BE2C (cell line): ENCODE measurements at regions not wholly inside any gene's neighbourhood (a gene's known extent, or its start where the extent isn't known, plus 50 kb on each side); places are given as distances from the start of the nearest gene placed in this dataset.

Source experiments
- DNase-seq: peaks from one replicate; pipeline ENCODE4 v3.0.0-alpha.2; 2020
- H3K27me3 ChIP-seq: fragments of 250-450 bp; sonication (Bioruptor Pico); 2 replicates; pipeline ENCODE4 v1.5.1; 2020; ENCODE audit warnings: mild to moderate bottlenecking
- H3K36me3 ChIP-seq: fragments of 250-450 bp; sonication (Bioruptor Pico); 2 replicates; pipeline ENCODE4 v1.5.1; 2020; ENCODE audit warnings: mild to moderate bottlenecking
- H3K4me1 ChIP-seq: fragments of 250-450 bp; sonication (Bioruptor Pico); 2 replicates; pipeline ENCODE4 v1.5.1; 2020
- H3K4me3 ChIP-seq: 2 replicates; pipeline ENCODE4 v1.5.1; 2011; ENCODE audit warnings: low read depth, low read length
- H3K9me3 ChIP-seq: fragments of 250-450 bp; sonication (Bioruptor Pico); 2 replicates; pipeline ENCODE4 v1.5.1; 2020
- CTCF ChIP-seq: IDR thresholded peaks from 2 replicates; pipeline ENCODE4 v1.5.1; 2012; ENCODE audit warnings: mild to moderate bottlenecking, low read depth, low read length

- H3K9me3 ChIP-seq = no peaks in the 10 kb centered on the region
- no peak for TF ChIP-seq CTCF
- no peak for DNase-seq
- no peaks in the 10 kb centered on the region for H3K27me3 ChIP-seq
- H3K4me1 ChIP-seq = no peaks in the 10 kb centered on the region
- no peaks in the 10 kb centered on the region for H3K36me3 ChIP-seq
- H3K4me3 ChIP-seq = no peak overlapping the region
These were observed 72.2 kb upstream of the MEIS1 start for GRCh38 chr2:66362701-66363100.

- Histone ChIP-seq H3K4me3 (no peak overlapping the region), H3K36me3 (no peaks in the 10 kb centered on the region), H3K4me1 (no peaks in the 10 kb centered on the region), H3K9me3 (no peaks in the 10 kb centered on the region), H3K27me3 (no peaks in the 10 kb centered on the region)
- DNase-seq = no peak
- no peak for TF ChIP-seq CTCF
These were observed 88.7 kb upstream of the MEIS1 start for GRCh38 chr2:66346231-66346664.

- Histone ChIP-seq H3K4me1 (no peaks in the 10 kb centered on the region), H3K36me3 (no peaks in the 10 kb centered on the region), H3K27me3 (no peaks in the 10 kb centered on the region), H3K9me3 (no peaks in the 10 kb centered on the region), H3K4me3 (no peak overlapping the region)
- no peak for DNase-seq
- TF ChIP-seq CTCF = no peak
These were observed 90.8 kb upstream of the MEIS1 start for GRCh38 chr2:66344087-66344663.

- Histone ChIP-seq H3K4me3 (no peak overlapping the region), H3K36me3 (no peaks in the 10 kb centered on the region), H3K27me3 (no peaks in the 10 kb centered on the region), H3K4me1 (no peaks in the 10 kb centered on the region), H3K9me3 (no peaks in the 10 kb centered on the region)
- DNase-seq = no peak
- no peak for TF ChIP-seq CTCF
These were observed 91.7 kb upstream of the MEIS1 start for GRCh38 chr2:66343259-66343658.

- H3K9me3 ChIP-seq = no peaks in the 10 kb centered on the region
- no peaks in the 10 kb centered on the region for H3K4me1 ChIP-seq
- no peaks in the 10 kb centered on the region for H3K36me3 ChIP-seq
- no peak overlapping the region for H3K4me3 ChIP-seq
- TF ChIP-seq CTCF = no peak
- no peak for DNase-seq
- H3K27me3 ChIP-seq = no peaks in the 10 kb centered on the region
These were observed 94.4 kb upstream of the MEIS1 start for GRCh38 chr2:66340521-66340920.

GRCh38 chr2:66334237-66335029, 100.5 kb upstream of the MEIS1 start:
- Histone ChIP-seq H3K36me3 (no peaks in the 10 kb centered on the region), H3K4me1 (no peaks in the 10 kb centered on the region), H3K4me3 (no peak overlapping the region), H3K27me3 (no peaks in the 10 kb centered on the region), H3K9me3 (no peaks in the 10 kb centered on the region)
- DNase-seq = no peak
- TF ChIP-seq CTCF = no peak
